ENCODE measurements at regions not wholly inside any gene's neighbourhood (a gene's known extent, or its start where the extent isn't known, plus 50 kb on each side); places are given as distances from the start of the nearest gene placed in this dataset.
"Not testable (repeated sequence)": the region's sequence is repeated elsewhere in the genome, so short reads cannot be mapped to it uniquely, and the experiment has no call there.

GRCh38 chr21:9943639-9944038 is 577.7 kb upstream of the TPTE start:
- not testable (repeated sequence) for TF ChIP-seq ZNF223 (tag by site-specific recombination; IDR thresholded peaks at IDR 0.05); ZNF843 (tag by site-specific recombination; IDR thresholded peaks at IDR 0.05); ZFP37 (tag by site-specific recombination; IDR thresholded peaks at IDR 0.05); CTCF (tag by site-specific recombination; IDR thresholded peaks at IDR 0.05); ZBTB8A (tag by site-specific recombination; IDR thresholded peaks at IDR 0.05); ZNF146 (tag by site-specific recombination; IDR thresholded peaks at IDR 0.05); ZNF354C (tag by site-specific recombination; IDR thresholded peaks at IDR 0.05; ENCODE audit: borderline replicate concordance, low read depth); BCL11A (tag by site-specific recombination; IDR thresholded peaks at IDR 0.05; ENCODE audit: low read depth); OSR2 (tag by site-specific recombination; IDR thresholded peaks at IDR 0.05)
- TF ChIP-seq, protein P1, sequence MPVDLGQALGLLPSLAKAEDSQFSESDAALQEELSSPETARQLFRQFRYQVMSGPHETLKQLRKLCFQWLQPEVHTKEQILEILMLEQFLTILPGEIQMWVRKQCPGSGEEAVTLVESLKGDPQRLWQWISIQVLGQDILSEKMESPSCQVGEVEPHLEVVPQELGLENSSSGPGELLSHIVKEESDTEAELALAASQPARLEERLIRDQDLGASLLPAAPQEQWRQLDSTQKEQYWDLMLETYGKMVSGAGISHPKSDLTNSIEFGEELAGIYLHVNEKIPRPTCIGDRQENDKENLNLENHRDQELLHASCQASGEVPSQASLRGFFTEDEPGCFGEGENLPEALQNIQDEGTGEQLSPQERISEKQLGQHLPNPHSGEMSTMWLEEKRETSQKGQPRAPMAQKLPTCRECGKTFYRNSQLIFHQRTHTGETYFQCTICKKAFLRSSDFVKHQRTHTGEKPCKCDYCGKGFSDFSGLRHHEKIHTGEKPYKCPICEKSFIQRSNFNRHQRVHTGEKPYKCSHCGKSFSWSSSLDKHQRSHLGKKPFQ (tag by site-specific recombination; IDR thresholded peaks at IDR 0.05), result not testable (repeated sequence)
- TF ChIP-seq, protein P2, sequence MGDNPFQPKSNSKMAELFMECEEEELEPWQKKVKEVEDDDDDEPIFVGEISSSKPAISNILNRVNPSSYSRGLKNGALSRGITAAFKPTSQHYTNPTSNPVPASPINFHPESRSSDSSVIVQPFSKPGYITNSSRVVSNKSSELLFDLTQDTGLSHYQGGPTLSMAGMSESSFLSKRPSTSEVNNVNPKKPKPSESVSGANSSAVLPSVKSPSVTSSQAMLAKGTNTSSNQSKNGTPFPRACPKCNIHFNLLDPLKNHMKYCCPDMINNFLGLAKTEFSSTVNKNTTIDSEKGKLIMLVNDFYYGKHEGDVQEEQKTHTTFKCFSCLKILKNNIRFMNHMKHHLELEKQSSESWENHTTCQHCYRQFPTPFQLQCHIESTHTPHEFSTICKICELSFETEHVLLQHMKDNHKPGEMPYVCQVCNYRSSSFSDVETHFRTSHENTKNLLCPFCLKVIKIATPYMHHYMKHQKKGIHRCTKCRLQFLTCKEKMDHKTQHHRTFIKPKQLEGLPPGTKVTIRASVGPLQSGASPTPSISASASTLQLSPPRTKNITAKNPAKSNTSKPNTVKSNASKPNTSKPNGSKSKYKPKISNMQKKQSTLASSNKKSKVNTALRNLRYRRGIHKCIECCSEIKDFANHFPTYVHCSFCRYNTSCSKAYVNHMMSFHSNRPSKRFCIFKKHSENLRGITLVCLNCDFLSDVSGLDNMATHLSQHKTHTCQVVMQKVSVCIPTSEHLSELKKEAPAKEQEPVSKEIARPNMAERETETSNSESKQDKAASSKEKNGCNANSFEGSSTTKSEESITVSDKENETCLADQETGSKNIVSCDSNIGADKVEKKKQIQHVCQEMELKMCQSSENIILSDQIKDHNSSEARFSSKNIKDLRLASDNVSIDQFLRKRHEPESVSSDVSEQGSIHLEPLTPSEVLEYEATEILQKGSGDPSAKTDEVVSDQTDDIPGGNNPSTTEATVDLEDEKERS (tag by site-specific recombination; IDR thresholded peaks at IDR 0.05), result not testable (repeated sequence)
